Mucosa of descending colon (tissue), 3 donors: ENCODE measurements at regions not wholly inside any gene's neighbourhood (a gene's known extent, or its start where the extent isn't known, plus 50 kb on each side); places are given as distances from the start of the nearest gene placed in this dataset.

Experiments
- ATAC-seq: fragments of 200-7000 bp; cut with Tn5 transposase; one replicate; pipeline ENCODE4 v1.9.1; 2020; ENCODE audit warnings: mild to moderate bottlenecking, moderate library complexity
- DNase-seq, 3 donors: peaks; one replicate each; pipeline ENCODE4 v3.0.0-alpha.2; 2020
- H3K36me3 ChIP-seq: fragments of 200-600 bp; one replicate; pipeline ENCODE4 v1.8.0; 2021; ENCODE audit warnings: low read depth, mild to moderate bottlenecking
- H3K4me1 ChIP-seq: fragments of 200-600 bp; one replicate; pipeline ENCODE4 v1.8.0; 2021; ENCODE audit warnings: low read depth, mild to moderate bottlenecking
- H3K4me3 ChIP-seq: fragments of 200-600 bp; one replicate; pipeline ENCODE4 v1.8.0; 2021; ENCODE audit warnings: mild to moderate bottlenecking
- H3K9me3 ChIP-seq: fragments of 200-600 bp; one replicate; pipeline ENCODE4 v1.8.0; 2021; ENCODE audit warnings: mild to moderate bottlenecking
- intact Hi-C, 2 donors: fragments of 100-400 bp; cut with DNase I in 1 of 2; cut with micrococcal nuclease in 1 of 2; formaldehyde crosslinking; loops; one replicate each; pipeline versions ENCODE4 v1.11.0 to v1.11.1; 2022; cut with DNase I, micrococcal nuclease
- TF ChIP-seq, protein P1 (sequence below): fragments of 200-600 bp; IDR thresholded peaks from one replicate; pipeline ENCODE4 v1.8.0; 2022; ENCODE audit warnings: antibody characterized with exemption, mild to moderate bottlenecking
- donor health status: DM: no; HTN: no; CAD: no; lungs with moderate emphysema.
- donor health status: DM: no; HTN: no; CAD: no.
- donor health status: DM: no; HTN: yes; CAD: no.

DNA sequence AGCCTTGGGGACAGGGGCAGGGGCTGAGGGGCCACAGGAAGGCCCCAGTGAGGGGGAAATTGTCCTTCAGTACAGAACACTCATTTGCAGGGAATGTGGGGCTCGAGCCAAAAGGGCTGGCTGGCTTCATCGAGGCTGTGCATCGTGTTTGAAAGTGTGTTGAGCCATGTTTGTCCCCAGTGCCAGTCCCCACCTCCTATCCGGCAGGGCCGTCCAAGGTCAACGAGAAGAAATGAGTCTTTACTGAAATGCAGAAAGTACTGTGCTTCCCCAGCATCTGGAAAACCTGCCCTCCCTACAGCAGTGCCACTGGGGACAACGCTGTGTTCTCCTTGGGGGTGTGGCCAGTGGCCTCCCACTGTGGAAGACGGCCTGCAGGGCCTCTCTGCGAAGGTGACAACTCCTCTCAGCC, 214.1 kb downstream of the KLF6 start:
- Histone ChIP-seq H3K9me3 (no peaks in the 10 kb centered on the region), H3K4me3 (no peak overlapping the region), H3K36me3 (no peaks in the 10 kb centered on the region), H3K4me1 (no peaks in the 10 kb centered on the region)
- ATAC-seq (no peak), DNase-seq (no peak)
- intact Hi-C loops, result no loop called here
- TF ChIP-seq, protein P1, sequence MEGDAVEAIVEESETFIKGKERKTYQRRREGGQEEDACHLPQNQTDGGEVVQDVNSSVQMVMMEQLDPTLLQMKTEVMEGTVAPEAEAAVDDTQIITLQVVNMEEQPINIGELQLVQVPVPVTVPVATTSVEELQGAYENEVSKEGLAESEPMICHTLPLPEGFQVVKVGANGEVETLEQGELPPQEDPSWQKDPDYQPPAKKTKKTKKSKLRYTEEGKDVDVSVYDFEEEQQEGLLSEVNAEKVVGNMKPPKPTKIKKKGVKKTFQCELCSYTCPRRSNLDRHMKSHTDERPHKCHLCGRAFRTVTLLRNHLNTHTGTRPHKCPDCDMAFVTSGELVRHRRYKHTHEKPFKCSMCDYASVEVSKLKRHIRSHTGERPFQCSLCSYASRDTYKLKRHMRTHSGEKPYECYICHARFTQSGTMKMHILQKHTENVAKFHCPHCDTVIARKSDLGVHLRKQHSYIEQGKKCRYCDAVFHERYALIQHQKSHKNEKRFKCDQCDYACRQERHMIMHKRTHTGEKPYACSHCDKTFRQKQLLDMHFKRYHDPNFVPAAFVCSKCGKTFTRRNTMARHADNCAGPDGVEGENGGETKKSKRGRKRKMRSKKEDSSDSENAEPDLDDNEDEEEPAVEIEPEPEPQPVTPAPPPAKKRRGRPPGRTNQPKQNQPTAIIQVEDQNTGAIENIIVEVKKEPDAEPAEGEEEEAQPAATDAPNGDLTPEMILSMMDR, result no peak

DNA sequence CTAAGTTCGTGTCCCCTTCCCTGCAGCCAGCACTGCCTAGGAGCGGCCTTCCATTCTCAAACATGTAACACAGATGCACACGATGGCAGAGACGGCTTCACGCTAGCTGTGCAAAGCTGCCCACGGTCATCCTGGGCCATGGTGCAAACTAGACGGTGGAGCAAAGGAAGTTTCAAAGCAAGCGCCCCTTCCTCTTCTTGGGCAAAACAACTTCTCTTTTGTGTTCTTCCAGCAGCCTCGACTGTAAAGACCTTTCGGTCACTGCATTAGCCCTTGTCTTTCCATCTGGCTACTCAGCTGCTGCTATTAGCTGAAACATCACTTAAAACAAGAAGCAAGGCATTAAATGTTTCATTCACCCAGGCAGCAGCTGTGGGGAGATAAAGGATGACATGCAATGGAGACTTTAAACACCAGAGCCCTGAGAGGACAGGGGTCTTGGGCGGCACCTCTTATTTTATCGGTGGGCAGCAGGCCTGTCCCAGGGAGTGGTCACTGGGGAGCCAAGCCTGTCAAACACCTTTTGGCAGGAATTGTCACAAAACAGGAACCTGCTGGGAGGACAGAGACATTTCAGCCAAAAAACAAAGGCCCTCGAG, 214.8 kb downstream of the KLF6 start:
- Histone ChIP-seq H3K9me3 (no peaks in the 10 kb centered on the region), H3K4me3 (no peak overlapping the region), H3K36me3 (no peaks in the 10 kb centered on the region), H3K4me1 (no peaks in the 10 kb centered on the region)
- intact Hi-C loops, result no loop called here
- DNase-seq (no peak), ATAC-seq (no peak)
- TF ChIP-seq, protein P1, result no peak

DNA sequence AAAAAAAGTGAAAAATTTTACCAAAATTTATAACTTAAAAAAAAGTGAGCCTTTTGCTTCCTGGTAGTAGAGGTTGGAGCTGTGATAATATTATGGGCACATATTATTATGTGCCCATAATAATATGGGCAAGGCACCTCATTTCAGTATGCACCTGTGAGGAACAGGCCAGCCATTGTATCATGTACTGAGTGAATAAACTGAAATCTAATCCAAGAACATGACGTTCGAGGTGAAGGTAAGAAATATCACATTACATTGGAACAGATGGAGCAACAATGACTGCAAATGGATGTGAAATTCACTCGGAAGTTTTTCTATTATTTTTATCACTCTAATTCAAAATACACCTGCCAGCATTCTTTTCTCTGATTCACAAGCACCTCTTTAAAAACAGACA, 216.0 kb downstream of the KLF6 start:
- Histone ChIP-seq H3K4me1 (no peaks in the 10 kb centered on the region), H3K4me3 (no peak overlapping the region), H3K36me3 (no peaks in the 10 kb centered on the region), H3K9me3 (no peaks in the 10 kb centered on the region)
- TF ChIP-seq, protein P1, result no peak
- intact Hi-C loops, result no loop called here
- DNase-seq, result no peak
- no peak for ATAC-seq

DNA sequence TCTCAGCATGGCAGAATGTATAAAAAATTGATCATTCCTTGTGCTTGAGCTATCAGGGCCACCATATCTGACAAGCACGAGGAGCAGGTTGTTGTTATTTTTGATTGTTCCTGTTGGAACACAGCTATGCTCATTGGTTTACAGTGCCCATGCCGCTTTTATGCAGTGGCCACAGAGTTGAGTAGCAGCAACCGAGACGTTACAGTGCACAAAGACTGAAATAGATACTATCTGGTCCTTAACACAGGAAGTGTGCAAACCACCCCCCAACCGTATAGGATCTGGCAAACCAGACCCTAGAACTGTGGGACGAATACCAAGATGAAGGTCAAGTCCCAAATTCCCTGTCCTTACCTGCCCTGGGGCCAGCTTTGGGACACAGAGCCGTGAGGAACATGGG, 216.6 kb downstream of the KLF6 start:
- no peaks in the 10 kb centered on the region for H3K36me3 ChIP-seq
- TF ChIP-seq, protein P1, result no peak
- no peak overlapping the region for H3K4me3 ChIP-seq
- H3K4me1 ChIP-seq, result no peaks in the 10 kb centered on the region
- DNase-seq, result no peak
- no peak for ATAC-seq
- no peaks in the 10 kb centered on the region for H3K9me3 ChIP-seq
- intact Hi-C loops, result no loop called here

DNA sequence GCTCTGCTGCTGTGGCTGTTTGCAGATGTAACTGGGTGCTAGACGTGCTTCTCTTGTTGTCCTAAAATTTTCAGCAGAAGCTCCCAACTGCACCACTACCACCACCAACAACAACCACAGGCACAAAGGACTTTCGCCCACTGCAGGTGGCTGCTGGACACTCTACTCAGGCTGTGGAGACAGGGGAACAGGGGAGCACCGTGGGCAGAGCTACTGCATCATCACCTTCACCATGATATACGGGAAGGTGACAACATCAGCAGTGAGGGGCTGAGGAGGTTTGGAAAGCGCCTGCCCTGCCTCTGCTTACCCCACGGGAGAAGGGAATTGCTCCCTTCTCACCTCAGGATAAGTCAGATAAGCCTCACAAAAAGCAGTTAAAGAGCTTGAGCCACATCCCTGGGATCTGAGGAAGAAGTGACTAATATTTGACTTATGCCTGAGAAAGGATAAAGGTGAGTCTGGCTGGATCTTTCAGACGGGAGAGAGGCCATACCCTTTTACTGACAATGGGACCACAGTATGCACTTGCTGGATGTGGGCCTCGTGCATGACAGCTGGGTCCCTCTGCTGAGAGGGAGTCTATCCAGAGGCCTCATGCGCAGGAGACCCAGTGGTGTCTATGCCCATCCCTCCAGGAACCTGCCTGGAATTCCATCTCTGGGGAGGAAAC, 217.6 kb downstream of the KLF6 start:
- TF ChIP-seq, protein P1, result no peak
- ATAC-seq, result no peak
- DNase-seq, result no peak
- H3K4me1 ChIP-seq, result no peaks in the 10 kb centered on the region
- H3K9me3 ChIP-seq, result no peaks in the 10 kb centered on the region
- intact Hi-C loops, result no loop called here
- H3K36me3 ChIP-seq, result no peaks in the 10 kb centered on the region
- H3K4me3 ChIP-seq, result no peak overlapping the region
